Bronchial epithelial cell (primary cell): ENCODE measurements at regions not wholly inside any gene's neighbourhood (a gene's known extent, or its start where the extent isn't known, plus 50 kb on each side); places are given as distances from the start of the nearest gene placed in this dataset.
A peak's percentile ranks its signal among the peaks of the same experiment; 100 is the strongest.

ENCODE experiments used
- DNase-seq: peaks from one replicate; pipeline ENCODE4 v3.0.0-alpha.2; 2010; ENCODE audit warnings: low read depth
- FAIRE-seq: peaks from 2 replicates; lab custom pipeline; 2011; peaks lifted over from hg19 to GRCh38; lab: Jason Lieb, UNC
- H3K27me3 ChIP-seq: 2 replicates; pipeline ENCODE4 v1.5.1; 2011; ENCODE audit warnings: low read length; ENCODE audit not compliant: control insufficient read depth, insufficient read depth
- H3K36me3 ChIP-seq: 2 replicates; pipeline ENCODE4 v1.5.1; 2011; ENCODE audit warnings: low read length; ENCODE audit not compliant: control insufficient read depth, insufficient read depth
- H3K4me3 ChIP-seq: 2 replicates; pipeline ENCODE4 v1.5.1; 2011; ENCODE audit warnings: mild to moderate bottlenecking, low read depth, low read length, control low read depth
- CTCF ChIP-seq: IDR thresholded peaks from 2 replicates; pipeline ENCODE4 v1.5.1; 2011; ENCODE audit warnings: mild to moderate bottlenecking, moderate library complexity, low read length, control low read depth, inconsistent platforms; ENCODE audit not compliant: insufficient read depth, severe bottlenecking

- no peaks in the 10 kb centered on the region for H3K36me3 ChIP-seq
- TF ChIP-seq CTCF = no peak
- FAIRE-seq (no peak), DNase-seq (no peak)
- H3K4me3 ChIP-seq = no peak overlapping the region
- H3K27me3 ChIP-seq = no peaks in the 10 kb centered on the region
These were observed 677.0 kb downstream of the NYAP2 start for GRCh38 chr2:226076529-226076928.

- H3K36me3 ChIP-seq = no peaks in the 10 kb centered on the region
- no peak for TF ChIP-seq CTCF
- no peak for DNase-seq
- H3K27me3 ChIP-seq = no peaks in the 10 kb centered on the region
- H3K4me3 ChIP-seq = no peak overlapping the region
- FAIRE-seq = no peak
These were observed 674.9 kb downstream of the NYAP2 start for GRCh38 chr2:226074391-226074790.

- DNase-seq (no peak), FAIRE-seq (no peak)
- Histone ChIP-seq H3K36me3 (no peaks in the 10 kb centered on the region), H3K4me3 (no peak overlapping the region), H3K27me3 (no peaks in the 10 kb centered on the region)
- no peak for TF ChIP-seq CTCF
These were observed 674.1 kb downstream of the NYAP2 start for GRCh38 chr2:226073496-226074160.

GRCh38 chr2:226066873-226067272 is 667.4 kb downstream of the NYAP2 start:
- H3K27me3 ChIP-seq = no peaks in the 10 kb centered on the region
- no peaks in the 10 kb centered on the region for H3K36me3 ChIP-seq
- no peak overlapping the region for H3K4me3 ChIP-seq
- DNase-seq = no peak
- peak; percentile 18 for FAIRE-seq
- TF ChIP-seq CTCF = no peak

GRCh38 chr2:226066391-226066790 is 666.9 kb downstream of the NYAP2 start:
- DNase-seq (no peak), FAIRE-seq (no peak)
- Histone ChIP-seq H3K4me3 (no peak overlapping the region), H3K36me3 (no peaks in the 10 kb centered on the region), H3K27me3 (no peaks in the 10 kb centered on the region)
- no peak for TF ChIP-seq CTCF

- Histone ChIP-seq H3K27me3 (no peaks in the 10 kb centered on the region), H3K4me3 (no peak overlapping the region), H3K36me3 (no peaks in the 10 kb centered on the region)
- FAIRE-seq (no peak), DNase-seq (no peak)
- TF ChIP-seq CTCF = no peak
These were observed 665.5 kb downstream of the NYAP2 start for GRCh38 chr2:226064932-226065570.
